ENCODE measurements at regions not wholly inside any gene's neighbourhood (a gene's known extent, or its start where the extent isn't known, plus 50 kb on each side); places are given as distances from the start of the nearest gene placed in this dataset.

- TF ChIP-seq ZFP37 (tag by site-specific recombination; IDR thresholded peaks at IDR 0.05), result no peak
- no peak for TF ChIP-seq REPIN1 (tag by site-specific recombination; IDR thresholded peaks at IDR 0.05; ENCODE audit: low read depth)
- TF ChIP-seq ZNF175 (tag by site-specific recombination; IDR thresholded peaks at IDR 0.05), result no peak
- TF ChIP-seq ZNF133 (tag by site-specific recombination; IDR thresholded peaks at IDR 0.05), result no peak
- no peak for TF ChIP-seq PATZ1 (tag by site-specific recombination; IDR thresholded peaks at IDR 0.05)
- TF ChIP-seq, protein P1, sequence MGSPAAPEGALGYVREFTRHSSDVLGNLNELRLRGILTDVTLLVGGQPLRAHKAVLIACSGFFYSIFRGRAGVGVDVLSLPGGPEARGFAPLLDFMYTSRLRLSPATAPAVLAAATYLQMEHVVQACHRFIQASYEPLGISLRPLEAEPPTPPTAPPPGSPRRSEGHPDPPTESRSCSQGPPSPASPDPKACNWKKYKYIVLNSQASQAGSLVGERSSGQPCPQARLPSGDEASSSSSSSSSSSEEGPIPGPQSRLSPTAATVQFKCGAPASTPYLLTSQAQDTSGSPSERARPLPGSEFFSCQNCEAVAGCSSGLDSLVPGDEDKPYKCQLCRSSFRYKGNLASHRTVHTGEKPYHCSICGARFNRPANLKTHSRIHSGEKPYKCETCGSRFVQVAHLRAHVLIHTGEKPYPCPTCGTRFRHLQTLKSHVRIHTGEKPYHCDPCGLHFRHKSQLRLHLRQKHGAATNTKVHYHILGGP (tag by site-specific recombination; IDR thresholded peaks at IDR 0.05), result no peak
- no peak for TF ChIP-seq ZNF610 (tag by site-specific recombination; IDR thresholded peaks at IDR 0.05; ENCODE audit: borderline replicate concordance)
- no peak for TF ChIP-seq ZFHX2 (tag by site-specific recombination; conservative IDR thresholded peaks at IDR 0.05)
- no peak for TF ChIP-seq ZBTB8A (tag by site-specific recombination; IDR thresholded peaks at IDR 0.05)
- no peak for TF ChIP-seq ZBTB21 (tag by site-specific recombination; IDR thresholded peaks at IDR 0.05)
- TF ChIP-seq ZNF214 (tag by site-specific recombination; IDR thresholded peaks at IDR 0.05; ENCODE audit: borderline replicate concordance), result no peak
- no peak for TF ChIP-seq ZXDB (tag by site-specific recombination; IDR thresholded peaks at IDR 0.05)
- TF ChIP-seq OVOL3 (tag by site-specific recombination; IDR thresholded peaks at IDR 0.05), result no peak
- no peak for TF ChIP-seq GLI4 (tag by site-specific recombination; IDR thresholded peaks at IDR 0.05)
- TF ChIP-seq ZFP41 (tag by site-specific recombination; IDR thresholded peaks at IDR 0.05; ENCODE audit: borderline replicate concordance), result no peak
- no peak for TF ChIP-seq ZNF23 (tag by site-specific recombination; IDR thresholded peaks at IDR 0.05; ENCODE audit: borderline replicate concordance)
- TF ChIP-seq ZNF843 (tag by site-specific recombination; IDR thresholded peaks at IDR 0.05), result no peak
- no peak for TF ChIP-seq ZNF488 (tag by site-specific recombination; IDR thresholded peaks at IDR 0.05)
- TF ChIP-seq ZNF423 (tag by site-specific recombination; IDR thresholded peaks at IDR 0.05), result no peak
- TF ChIP-seq, protein P2, sequence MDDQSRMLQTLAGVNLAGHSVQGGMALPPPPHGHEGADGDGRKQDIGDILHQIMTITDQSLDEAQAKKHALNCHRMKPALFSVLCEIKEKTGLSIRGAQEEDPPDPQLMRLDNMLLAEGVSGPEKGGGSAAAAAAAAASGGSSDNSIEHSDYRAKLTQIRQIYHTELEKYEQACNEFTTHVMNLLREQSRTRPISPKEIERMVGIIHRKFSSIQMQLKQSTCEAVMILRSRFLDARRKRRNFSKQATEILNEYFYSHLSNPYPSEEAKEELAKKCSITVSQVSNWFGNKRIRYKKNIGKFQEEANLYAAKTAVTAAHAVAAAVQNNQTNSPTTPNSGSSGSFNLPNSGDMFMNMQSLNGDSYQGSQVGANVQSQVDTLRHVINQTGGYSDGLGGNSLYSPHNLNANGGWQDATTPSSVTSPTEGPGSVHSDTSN (CRISPR knock-in tag; IDR thresholded peaks at IDR 0.05), result no peak
- Histone ChIP-seq H3K9me3 (ENCODE audit: control insufficient read depth, insufficient read depth, low read depth, low read length) (no peaks in the 10 kb centered on the region), H3K36me3 (ENCODE audit: control insufficient read depth in 2 of 2, insufficient read depth in 1 of 2, low read length in 2 of 2) (no peaks in the 10 kb centered on the region), H3K4me1 (ENCODE audit: control insufficient read depth, insufficient read depth, low read length) (no peaks in the 10 kb centered on the region), H3K4me3 (ENCODE audit: low read depth, low read length) (no peak overlapping the region), H3K27ac (ENCODE audit: extremely low read depth, low read depth, low read length) (no peak overlapping the region)
- POLR2A ChIA-PET, result no interaction called here
- CTCF ChIA-PET, result no interaction called here
Measured at GRCh38 chr4:14608630-14609029, 393.7 kb upstream of the CPEB2 start.

GRCh38 chr4:14614840-14615239, 387.4 kb upstream of the CPEB2 start:
- no peaks in the 10 kb centered on the region for H3K9me3 ChIP-seq (ENCODE audit: control insufficient read depth, insufficient read depth, low read depth, low read length)
- no peak overlapping the region for H3K4me3 ChIP-seq (ENCODE audit: low read depth, low read length)
- no peaks in the 10 kb centered on the region for H3K36me3 ChIP-seq (ENCODE audit: control insufficient read depth in 2 of 2, insufficient read depth in 1 of 2, low read length in 2 of 2)
- ChIA-PET POLR2A (no interaction called here), CTCF (interaction anchor here (0.6 kb wide), 2 partner anchors 582 to 1155 kb away, joined by 3 to 4 read pairs; no protein-coding TSS in a partner anchor)
- no peak overlapping the region for H3K27ac ChIP-seq (ENCODE audit: extremely low read depth, low read depth, low read length)
- no peaks in the 10 kb centered on the region for H3K4me1 ChIP-seq (ENCODE audit: control insufficient read depth, insufficient read depth, low read length)
- TF ChIP-seq YY1 (tag by site-specific recombination; IDR thresholded peaks at IDR 0.05), result no peak
- no peak for TF ChIP-seq SALL2 (tag by site-specific recombination; IDR thresholded peaks at IDR 0.05; ENCODE audit: borderline replicate concordance)
- no peak for TF ChIP-seq ZBTB1 (tag by site-specific recombination; IDR thresholded peaks at IDR 0.05)
- no peak for TF ChIP-seq KLF16 (tag by site-specific recombination; IDR thresholded peaks at IDR 0.05)
- no peak for TF ChIP-seq ZNF776 (tag by site-specific recombination; IDR thresholded peaks at IDR 0.05; ENCODE audit: borderline replicate concordance)
- no peak for TF ChIP-seq HOXC10 (CRISPR knock-in tag; IDR thresholded peaks at IDR 0.05)
- TF ChIP-seq GLIS2 (tag by site-specific recombination; IDR thresholded peaks at IDR 0.05), result no peak
- TF ChIP-seq SP3 (tag by site-specific recombination; IDR thresholded peaks at IDR 0.05), result no peak

Measured in HEK293 (cell line).